Keratinocyte (primary cell): ENCODE measurements at regions not wholly inside any gene's neighbourhood (a gene's known extent, or its start where the extent isn't known, plus 50 kb on each side); places are given as distances from the start of the nearest gene placed in this dataset.

Experiments used
- DNase-seq: peaks from one replicate; pipeline ENCODE4 v3.0.0-alpha.2; 2011; ENCODE audit warnings: low read depth, missing footprints, low spot score
- FAIRE-seq: peaks from 2 replicates; lab custom pipeline; 2011; peaks lifted over from hg19 to GRCh38; lab: Jason Lieb, UNC
- H2AFZ ChIP-seq: 2 replicates; pipeline ENCODE4 v1.6.0; 2012; ENCODE audit warnings: low read length, control low read depth, inconsistent platforms; ENCODE audit not compliant: control insufficient read depth
- H3K27ac ChIP-seq: 2 replicates; pipeline ENCODE4 v1.5.1; 2011; ENCODE audit warnings: low read length; ENCODE audit not compliant: control insufficient read depth, insufficient read depth
- H3K27me3 ChIP-seq: 3 replicates; pipeline ENCODE4 v1.6.0; 2011; ENCODE audit warnings: low read length; ENCODE audit not compliant: control insufficient read depth, insufficient read depth; ENCODE audit errors: extremely low read depth
- H3K36me3 ChIP-seq, 2 experiments: 2 replicates in 1 of 2; 3 replicates in 1 of 2; pipeline ENCODE4 v1.5.1; 2011; ENCODE audit warnings: low read length in 2 of 2, mild to moderate bottlenecking in 1 of 2; ENCODE audit not compliant: control insufficient read depth in 2 of 2, insufficient read depth in 2 of 2; ENCODE audit errors: extremely low read depth in 1 of 2
- H3K4me1 ChIP-seq: 3 replicates; pipeline ENCODE4 v1.5.1; 2011; ENCODE audit warnings: low read length; ENCODE audit not compliant: control insufficient read depth, insufficient read depth; ENCODE audit errors: extremely low read depth
- H3K4me2 ChIP-seq: 3 replicates; pipeline ENCODE4 v1.6.0; 2011; ENCODE audit warnings: low read depth, low read length; ENCODE audit not compliant: control insufficient read depth, insufficient read depth; ENCODE audit errors: extremely low read depth
- H3K4me3 ChIP-seq, 3 experiments: fragments of 200-600 bp in 1 of 3; sonication (generic) in 1 of 3; 2 replicates in 2 of 3; 3 replicates in 1 of 3; pipeline ENCODE4 v1.5.1; 2011 to 2016; ENCODE audit warnings: low read length in 3 of 3, mild to moderate bottlenecking in 3 of 3, control low read depth in 2 of 3, inconsistent platforms in 1 of 3, low read depth in 1 of 3, mixed read lengths in 1 of 3, mixed run types in 1 of 3, moderate library complexity in 1 of 3; ENCODE audit not compliant: control insufficient read depth in 2 of 3, insufficient read depth in 2 of 3; ENCODE audit errors: extremely low read depth in 1 of 3
- H3K79me2 ChIP-seq: 2 replicates; pipeline ENCODE4 v1.6.0; 2012; ENCODE audit warnings: low read length; ENCODE audit not compliant: control insufficient read depth, insufficient read depth
- H3K9ac ChIP-seq: 3 replicates; pipeline ENCODE4 v1.6.0; 2011; ENCODE audit warnings: low read length; ENCODE audit not compliant: control insufficient read depth, insufficient read depth; ENCODE audit errors: extremely low read depth
- H3K9me1 ChIP-seq: 3 replicates; pipeline ENCODE4 v1.6.0; 2011; ENCODE audit warnings: low read length; ENCODE audit not compliant: control insufficient read depth, insufficient read depth; ENCODE audit errors: extremely low read depth
- H3K9me3 ChIP-seq: 2 replicates; pipeline ENCODE4 v1.5.1; 2012; ENCODE audit warnings: low read depth, low read length; ENCODE audit not compliant: control insufficient read depth
- H4K20me1 ChIP-seq: 3 replicates; pipeline ENCODE4 v1.6.0; 2011; ENCODE audit warnings: low read length; ENCODE audit not compliant: control insufficient read depth, insufficient read depth; ENCODE audit errors: extremely low read depth
- CTCF ChIP-seq, 3 experiments: IDR thresholded peaks in 1 of 3; conservative IDR thresholded peaks in 1 of 3; optimal IDR thresholded peaks in 1 of 3; 2 replicates in 2 of 3; 3 replicates in 1 of 3; pipeline versions ENCODE3 to v1.5.1; 2011; ENCODE audit warnings: low read length in 3 of 3, mild to moderate bottlenecking in 3 of 3, moderate library complexity in 2 of 3, control low read depth in 1 of 3, inconsistent platforms in 1 of 3; ENCODE audit not compliant: insufficient read depth in 2 of 3; ENCODE audit errors: extremely low read depth in 1 of 3
- EZH2 ChIP-seq: IDR thresholded peaks from one replicate; pipeline ENCODE4 v1.6.1; 2012; ENCODE audit warnings: inconsistent platforms, mild to moderate bottlenecking, low read length, moderate library complexity
- dilution Hi-C: fragments of 300-500 bp; cut with MboI; formaldehyde crosslinking; loops from one replicate; pipeline ENCODE4 v1.7.0; 2020; ENCODE audit warnings: low sequenced_read_pairs; ENCODE audit not compliant: extremely low pct_ligation_motif_present

- TF ChIP-seq CTCF (optimal IDR thresholded peaks at IDR 0.05 in 1 of 3, IDR thresholded peaks at IDR 0.05 in 1 of 3, conservative IDR thresholded peaks at IDR 0.05 in 1 of 3; ENCODE audit: extremely low read depth in 1 of 3, insufficient read depth in 2 of 3, low read length in 3 of 3) (no peak), EZH2 (no peak)
- peaks cover 3% of the 10 kb centered on the region for H3K4me1 ChIP-seq
- dilution Hi-C loops = no loop called here
- H3K9ac ChIP-seq = no peak overlapping the region
- DNase-seq = no peak
- no peak overlapping the region for H3K4me3 ChIP-seq
- no peaks in the 10 kb centered on the region for H3K9me3 ChIP-seq
- no peaks in the 10 kb centered on the region for H4K20me1 ChIP-seq
- no peak overlapping the region for H3K4me2 ChIP-seq
- no peaks in the 10 kb centered on the region for H3K79me2 ChIP-seq
- no peak overlapping the region for H3K27ac ChIP-seq
- FAIRE-seq = no peak
- H3K36me3 ChIP-seq = no peaks in the 10 kb centered on the region
- no peak overlapping the region for H2AFZ ChIP-seq
- no peaks in the 10 kb centered on the region for H3K9me1 ChIP-seq
- no peaks in the 10 kb centered on the region for H3K27me3 ChIP-seq
These were observed 67.1 kb upstream of the GGTA1 start for GRCh38 chr9:121566481-121567465.

GRCh38 chr9:121567500-121568342, 68.1 kb upstream of the GGTA1 start:
- no peaks in the 10 kb centered on the region for H3K27me3 ChIP-seq

More at GRCh38 chr9:121567500-121568342, 68.1 kb upstream of the GGTA1 start:
- H3K27ac ChIP-seq = no peak overlapping the region
- no peaks in the 10 kb centered on the region for H3K9me1 ChIP-seq
- no peaks in the 10 kb centered on the region for H3K9me3 ChIP-seq
- DNase-seq (no peak), FAIRE-seq (no peak)
- no peak overlapping the region for H3K4me2 ChIP-seq
- H3K4me3 ChIP-seq = no peak overlapping the region
- H2AFZ ChIP-seq = no peak overlapping the region
- no peaks in the 10 kb centered on the region for H3K36me3 ChIP-seq
- TF ChIP-seq EZH2 (no peak), CTCF (optimal IDR thresholded peaks at IDR 0.05 in 1 of 3, IDR thresholded peaks at IDR 0.05 in 1 of 3, conservative IDR thresholded peaks at IDR 0.05 in 1 of 3; ENCODE audit: extremely low read depth in 1 of 3, insufficient read depth in 2 of 3, low read length in 3 of 3) (no peak)
- dilution Hi-C loops = no loop called here
- H3K79me2 ChIP-seq = no peaks in the 10 kb centered on the region
- H3K9ac ChIP-seq = no peak overlapping the region
- H4K20me1 ChIP-seq = no peaks in the 10 kb centered on the region
- peaks cover 3% of the 10 kb centered on the region for H3K4me1 ChIP-seq
